ACHN (cell line): ENCODE measurements at regions not wholly inside any gene's neighbourhood (a gene's known extent, or its start where the extent isn't known, plus 50 kb on each side); places are given as distances from the start of the nearest gene placed in this dataset.

Source experiments
- DNase-seq: peaks from one replicate; pipeline ENCODE4 v3.0.0-alpha.2; 2015
- in situ Hi-C: cut with HindIII; loops from 2 replicates; pipeline ENCODE4 v1.10.0; 2017; ENCODE audit warnings: low sequenced_read_pairs, low pct_ligation_motif_present, low pct_unique_long_range_greater_than_20kb

DNA sequence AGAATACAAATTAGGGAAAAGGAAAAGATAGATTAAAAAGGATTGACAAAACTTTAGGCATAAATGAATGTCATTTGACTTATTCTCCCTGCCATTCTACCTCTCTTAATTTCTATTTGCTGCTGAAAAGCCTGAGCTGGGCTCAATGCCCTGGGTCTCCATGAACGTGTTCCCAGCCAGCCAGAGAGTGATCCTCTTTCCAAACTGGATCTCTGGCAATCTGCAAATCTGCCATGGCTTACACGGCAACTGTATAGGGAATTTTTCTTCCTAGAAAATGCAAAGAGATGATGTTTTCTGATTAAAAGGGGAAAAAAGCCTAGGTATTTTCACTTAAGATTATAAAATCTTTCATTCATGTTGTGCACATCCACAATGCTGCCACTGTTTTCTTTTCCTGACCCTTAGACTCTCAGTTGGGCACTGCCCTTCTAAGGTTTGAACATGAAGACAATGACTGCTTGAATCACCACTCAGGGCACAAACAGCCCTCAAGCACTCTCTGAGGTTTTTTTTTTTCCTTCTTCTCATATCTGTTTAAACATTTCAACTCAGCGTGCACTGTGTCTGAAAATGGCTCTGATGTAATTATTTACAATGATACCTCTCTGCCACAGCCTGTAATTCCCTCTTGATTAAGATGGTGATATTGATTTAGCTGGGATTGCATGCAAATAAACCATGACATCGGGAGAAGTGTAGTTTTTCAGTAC lies 60.3 kb downstream of the DACT1 start:
- in situ Hi-C loops: no loop called here
- no peak for DNase-seq

DNA sequence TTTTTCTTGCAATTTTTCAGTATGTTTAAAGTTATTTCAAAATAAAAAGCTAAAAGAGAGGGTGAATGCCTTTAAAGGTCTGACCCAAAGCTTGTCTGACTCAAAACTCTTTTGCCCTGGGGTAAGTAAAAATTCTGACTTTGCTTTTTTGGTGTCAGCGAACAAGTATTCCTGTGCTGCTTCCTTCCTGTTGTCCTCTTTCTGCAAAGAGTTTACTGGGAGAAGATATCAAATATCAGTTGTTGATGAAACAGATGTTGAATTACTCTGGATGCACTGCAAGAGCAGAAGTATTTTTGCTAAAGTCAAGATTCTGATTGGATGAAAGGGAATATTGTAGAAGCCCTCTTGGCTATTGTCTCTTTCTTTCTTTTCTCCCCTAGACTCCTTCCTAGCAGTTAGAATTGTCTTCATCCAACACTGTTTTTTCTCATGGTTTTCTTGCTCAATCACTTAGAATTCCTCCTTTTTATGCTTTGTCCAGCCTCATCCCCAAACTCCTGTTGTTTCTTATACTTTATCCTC lies 62.0 kb downstream of the DACT1 start:
- no peak for DNase-seq
- in situ Hi-C loops: no loop called here

DNA sequence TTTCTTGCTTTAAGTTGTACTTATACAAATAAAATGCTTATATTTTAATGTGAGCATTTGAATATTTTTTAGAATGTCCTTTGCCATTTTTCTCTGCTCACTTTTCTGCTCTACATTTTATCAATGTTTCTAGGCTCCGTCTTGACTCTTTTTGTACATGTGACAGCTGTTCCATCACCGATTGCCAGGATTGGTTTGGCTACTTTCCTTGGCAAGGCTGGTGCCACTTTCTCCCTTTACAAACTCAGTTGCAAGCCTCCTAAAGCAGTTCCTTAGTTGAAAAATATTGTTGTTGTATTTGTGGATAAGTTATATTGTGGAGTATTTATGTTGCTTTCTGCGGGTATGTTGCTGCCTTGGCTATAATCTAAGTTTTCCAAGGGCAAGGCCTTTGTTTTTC lies 63.4 kb downstream of the DACT1 start:
- in situ Hi-C loops: no loop called here

DNA sequence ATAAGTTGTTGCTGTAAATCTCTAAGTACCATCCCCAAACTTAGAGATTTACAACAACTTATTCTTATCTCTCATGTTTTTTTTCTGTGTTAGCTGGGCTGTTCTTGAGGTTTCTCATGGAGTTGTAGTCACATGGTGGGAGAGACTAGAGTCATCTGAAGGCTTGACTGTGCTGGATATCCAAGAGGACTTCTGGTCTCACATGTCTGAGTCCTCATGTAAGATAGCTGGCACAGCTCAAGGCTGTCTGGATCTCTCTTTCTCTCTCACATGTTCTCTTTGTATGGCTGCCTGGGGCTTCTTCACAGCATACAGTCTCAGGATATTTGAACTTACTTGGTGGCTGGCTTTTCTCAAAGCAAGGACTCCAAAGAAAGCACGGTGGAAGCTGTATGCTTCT lies 63.8 kb downstream of the DACT1 start:
- no peak for DNase-seq
- in situ Hi-C loops: no loop called here

More for the DNA sequence above, 63.4 kb downstream of the DACT1 start:
- DNase-seq: no peak

DNA sequence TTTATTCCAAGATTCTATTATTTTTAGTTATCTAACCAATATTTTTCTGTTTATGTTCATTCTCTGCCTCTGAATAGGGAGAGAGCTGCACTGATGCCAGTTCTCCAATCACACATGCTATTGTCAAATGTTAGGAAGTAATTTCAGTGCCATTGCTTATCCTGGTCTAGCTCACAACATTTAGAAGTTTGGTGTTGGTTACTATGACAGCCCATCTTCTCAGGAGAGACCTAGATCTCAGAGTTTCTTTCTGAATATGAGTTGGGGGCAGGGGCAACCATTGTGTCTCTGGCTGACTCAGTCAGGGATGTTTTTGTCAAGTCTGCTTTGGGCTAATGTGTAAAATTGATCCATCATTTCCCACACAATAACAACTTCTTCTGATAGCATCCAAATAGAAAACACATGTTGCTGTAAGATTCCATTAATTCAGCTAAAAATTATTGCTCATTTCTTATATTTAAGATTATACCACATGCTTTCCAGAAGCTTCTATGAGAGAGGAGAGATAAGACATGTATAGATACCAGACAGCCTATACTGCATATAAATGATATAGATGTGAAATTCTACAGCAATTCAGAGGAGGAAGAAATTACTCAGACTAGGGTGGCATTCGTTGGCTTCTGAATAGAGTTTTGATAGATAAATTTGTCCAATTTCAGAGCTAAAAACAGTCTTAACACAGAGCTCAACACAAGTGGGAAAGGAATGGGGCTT lies 64.8 kb downstream of the DACT1 start:
- in situ Hi-C loops: no loop called here
- no peak for DNase-seq

DNA sequence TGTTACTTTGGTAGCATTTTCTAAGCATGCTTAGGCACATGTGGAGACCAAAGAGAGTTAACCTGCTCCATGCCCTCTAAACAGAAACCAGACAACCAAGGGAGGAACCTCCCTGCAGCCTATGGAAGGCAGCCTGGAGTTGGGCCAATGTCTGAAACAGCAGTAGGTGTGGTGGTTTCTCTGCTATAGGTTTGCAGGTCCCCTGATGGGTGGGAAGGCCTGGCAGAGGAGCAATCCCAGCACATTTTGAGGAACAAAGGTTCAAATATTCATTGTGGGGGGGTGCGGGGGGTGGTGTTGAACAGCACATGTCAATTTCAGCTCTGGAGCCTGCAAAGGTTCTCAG lies 65.4 kb downstream of the DACT1 start:
- DNase-seq: no peak
- in situ Hi-C loops: no loop called here

DNA sequence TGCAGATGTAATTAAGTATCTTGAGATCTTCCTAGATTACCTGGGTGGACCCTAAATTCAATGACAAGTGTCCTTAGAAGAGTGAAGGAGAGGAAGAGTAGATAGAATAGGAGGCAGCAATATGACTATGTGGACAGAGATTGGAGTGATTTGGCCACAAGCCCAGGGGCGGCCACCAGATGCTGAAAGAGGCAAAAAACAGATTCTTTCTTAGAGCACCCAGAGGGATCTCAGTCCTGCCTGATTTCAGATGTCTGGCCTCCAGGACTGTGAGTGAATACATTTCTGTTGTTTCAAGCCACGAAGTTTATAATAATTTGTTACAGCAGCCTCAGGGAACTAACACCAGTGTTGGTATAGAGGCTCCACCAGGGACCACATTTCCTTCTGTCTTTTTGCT lies 67.3 kb downstream of the DACT1 start:
- no peak for DNase-seq

DNA sequence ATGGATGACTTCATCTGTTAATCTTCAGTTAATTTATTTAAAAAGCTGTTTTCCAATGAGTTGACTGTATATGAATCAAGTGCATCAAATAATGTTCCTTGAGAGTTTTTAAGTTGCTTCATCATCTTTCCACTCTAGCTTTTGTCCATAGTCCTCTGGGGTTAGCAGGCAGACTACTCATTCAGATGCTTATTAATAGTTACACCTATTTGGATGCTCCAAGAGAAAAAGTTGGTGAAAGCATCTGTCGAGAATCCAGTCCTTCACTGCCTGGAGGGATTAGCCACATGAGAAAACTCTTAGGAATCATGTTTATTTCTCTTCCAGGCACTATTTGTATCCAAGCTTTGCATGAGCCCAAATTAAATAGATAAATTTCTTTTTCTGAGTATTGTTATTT lies 70.2 kb downstream of the DACT1 start:
- no peak for DNase-seq

More for the DNA sequence above, 67.3 kb downstream of the DACT1 start:
- in situ Hi-C loops: no loop called here

DNA sequence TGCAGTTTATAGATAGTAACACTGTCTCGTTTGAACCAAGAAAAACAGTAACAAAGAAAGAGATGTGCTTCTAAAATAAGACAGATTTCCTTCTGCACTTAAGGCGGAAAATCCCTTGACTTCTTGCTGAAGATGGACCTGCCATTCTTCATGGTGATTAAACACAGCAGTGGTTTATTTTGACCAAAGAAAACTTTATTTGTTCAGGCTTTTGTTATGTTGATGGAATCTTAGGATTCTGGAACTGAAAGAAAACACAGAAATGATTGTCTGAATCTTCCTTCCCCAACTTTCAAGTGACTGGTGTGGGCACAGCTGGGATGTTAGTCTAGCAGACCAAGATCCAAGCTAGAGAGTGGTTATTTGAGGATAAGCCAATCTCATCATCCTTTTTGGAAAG lies 72.2 kb downstream of the DACT1 start:
- DNase-seq: no peak
- in situ Hi-C loops: no loop called here

More for the DNA sequence above, 70.2 kb downstream of the DACT1 start:
- in situ Hi-C loops: no loop called here

DNA sequence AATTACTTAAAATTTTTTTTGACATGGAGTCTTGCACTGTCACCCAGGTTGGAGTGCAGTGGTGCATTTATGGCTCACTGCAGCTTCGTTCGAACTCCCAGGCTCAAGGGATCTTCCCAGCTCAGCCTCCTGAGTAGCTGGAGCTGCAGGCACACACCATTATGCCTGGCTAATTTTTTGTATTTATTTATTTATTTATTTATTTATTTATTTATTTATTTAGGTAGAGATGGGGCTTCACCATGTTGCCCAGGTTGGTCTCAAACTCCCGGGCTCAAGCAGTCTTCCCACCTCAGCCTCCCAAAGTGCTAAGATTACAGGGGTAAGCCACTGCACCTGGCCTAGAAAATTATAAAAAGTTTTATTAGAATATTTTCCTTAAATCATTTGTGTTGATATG lies 73.6 kb downstream of the DACT1 start:
- in situ Hi-C loops: no loop called here

DNA sequence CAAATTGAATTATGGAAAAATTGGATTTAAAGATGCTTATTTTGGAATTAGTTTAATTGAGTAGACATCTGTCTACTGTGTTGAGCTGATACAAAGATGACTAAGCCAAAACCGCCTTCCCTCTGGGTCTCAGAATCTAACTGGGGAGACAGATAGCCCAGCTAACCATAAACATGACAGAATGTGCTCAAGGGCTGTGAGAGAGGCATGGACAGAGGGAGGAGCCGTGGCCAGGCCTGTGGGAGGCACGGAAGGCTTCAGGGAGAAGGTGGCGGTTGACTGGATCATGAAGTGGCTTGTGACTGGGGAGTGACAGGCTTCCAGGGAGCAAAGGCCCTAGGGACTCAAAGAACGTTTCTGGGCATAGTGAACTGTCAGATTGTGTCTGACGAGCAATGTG lies 74.6 kb downstream of the DACT1 start:
- DNase-seq: no peak
- in situ Hi-C loops: no loop called here

More for the DNA sequence above, 73.6 kb downstream of the DACT1 start:
- DNase-seq: no peak

DNA sequence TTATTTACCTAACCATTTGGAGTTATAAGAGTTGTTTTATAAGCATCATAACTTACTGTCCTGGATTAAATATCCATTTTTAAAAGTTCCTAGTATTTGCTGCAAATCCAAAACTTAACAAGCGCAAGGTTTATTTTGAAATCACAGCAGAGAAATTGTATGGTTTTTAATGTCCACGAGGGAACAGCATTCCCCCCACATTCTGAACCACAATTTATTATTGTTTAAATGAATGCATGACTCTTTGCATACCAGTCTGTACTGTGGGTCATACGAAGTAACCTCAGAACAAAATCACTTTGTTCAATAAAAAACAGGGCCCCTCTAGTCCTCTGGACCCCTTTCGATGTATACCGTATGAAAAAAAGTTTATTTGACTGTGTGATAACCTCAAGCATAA lies 75.9 kb downstream of the DACT1 start:
- no peak for DNase-seq
- in situ Hi-C loops: no loop called here

DNA sequence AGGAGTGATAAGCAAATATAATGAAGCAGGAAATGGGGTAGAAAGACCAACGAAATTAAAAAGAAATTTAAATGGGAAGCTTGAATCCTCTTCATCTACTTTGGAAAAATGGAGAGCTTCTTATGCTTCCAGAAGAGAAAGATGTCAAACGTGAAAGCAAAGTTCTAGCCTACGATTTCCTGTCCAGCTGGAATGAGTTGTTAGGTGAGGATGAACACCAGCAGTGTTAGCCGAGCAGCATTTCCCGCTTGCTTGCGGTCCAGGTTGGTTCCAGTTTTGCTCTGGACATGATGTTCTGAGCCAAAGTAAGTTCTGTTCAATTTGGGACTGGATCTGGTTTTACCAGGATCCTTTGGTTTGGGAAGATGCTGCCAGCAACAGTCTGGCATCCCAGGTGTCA lies 78.9 kb downstream of the DACT1 start:
- DNase-seq: no peak
- in situ Hi-C loops: no loop called here

DNA sequence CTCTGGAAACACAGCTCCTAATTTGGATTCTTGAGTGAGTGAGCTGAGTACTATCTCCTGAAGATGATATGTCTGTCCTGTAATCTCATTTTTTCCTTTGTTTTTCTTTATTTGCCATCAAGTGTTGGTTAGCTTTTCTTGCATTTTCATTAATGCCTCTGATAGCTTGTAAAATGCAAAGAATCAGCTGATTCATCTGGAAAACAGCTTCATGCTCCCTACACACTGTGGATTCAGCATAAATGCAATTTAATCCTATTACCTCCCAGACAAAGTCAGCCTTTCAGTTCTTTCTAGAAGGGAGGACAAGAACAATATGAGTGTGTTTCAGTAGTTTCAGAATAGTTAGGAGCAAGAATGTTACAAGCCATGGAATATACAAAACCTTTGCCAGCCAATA lies 79.4 kb downstream of the DACT1 start:
- DNase-seq: no peak
- in situ Hi-C loops: no loop called here

DNA sequence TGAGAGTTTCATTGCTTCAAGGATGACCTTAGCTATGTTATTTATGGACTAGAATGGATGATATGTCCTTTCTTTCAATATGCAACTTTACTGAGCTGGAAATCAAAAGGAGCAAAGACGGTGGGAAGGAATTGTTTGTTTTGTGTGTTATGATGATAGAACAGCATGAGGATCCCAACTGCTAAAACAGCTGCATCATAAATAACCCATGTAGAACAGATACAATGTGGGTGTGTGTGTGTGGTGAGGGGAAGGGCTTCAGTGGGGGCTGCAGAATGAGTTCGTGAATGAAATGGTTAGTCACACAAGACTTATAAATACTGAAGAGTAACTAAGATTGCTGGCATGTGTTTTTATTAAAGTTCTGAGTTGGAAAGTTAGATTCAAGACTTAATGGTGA lies 80.1 kb downstream of the DACT1 start:
- in situ Hi-C loops: no loop called here
- no peak for DNase-seq

DNA sequence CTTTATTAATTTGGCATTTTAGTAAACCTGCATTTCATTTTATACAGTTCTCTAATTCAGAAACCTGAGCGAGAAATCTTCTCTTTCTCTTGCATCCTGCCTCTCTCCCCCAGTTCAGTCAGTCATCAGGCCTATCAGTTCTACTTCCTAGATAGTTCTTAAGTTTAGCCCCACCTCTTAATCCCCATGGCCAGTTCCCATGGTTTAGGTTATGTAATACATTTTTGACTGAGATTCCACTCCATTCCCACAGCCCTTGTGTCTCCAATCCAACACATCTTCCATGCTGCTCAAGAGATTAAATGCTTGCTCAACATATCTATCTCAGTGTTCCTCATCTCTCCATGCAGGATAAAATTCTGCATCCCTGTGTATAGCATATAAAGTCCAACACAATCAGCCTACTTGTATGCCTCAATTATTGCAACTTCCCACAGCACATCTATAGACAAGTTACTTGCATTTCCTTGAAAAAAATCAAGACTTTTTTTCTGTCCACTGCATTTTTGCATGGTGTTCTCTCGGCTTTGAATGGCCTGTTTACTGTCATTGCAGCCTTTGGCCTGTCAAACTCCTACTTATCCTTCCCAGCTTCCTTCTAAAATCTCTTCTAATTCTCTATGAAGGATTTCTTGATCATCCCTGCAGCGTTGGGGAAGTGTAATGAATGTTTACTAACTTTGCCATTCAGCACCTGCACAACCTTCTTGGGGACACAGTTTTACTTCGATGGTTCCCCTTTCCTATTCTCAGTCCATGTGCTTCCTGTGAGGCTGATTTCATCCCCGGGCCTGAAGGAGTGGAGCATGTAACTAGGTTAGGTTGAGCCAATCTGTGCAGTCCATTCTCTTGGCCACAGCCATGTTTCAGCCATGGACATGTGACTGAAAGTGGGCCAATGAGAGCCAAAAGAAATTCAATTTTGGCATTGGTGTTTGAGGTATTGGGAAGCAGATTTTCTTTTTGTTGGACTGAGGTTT lies 80.8 kb downstream of the DACT1 start:
- in situ Hi-C loops: no loop called here

DNA sequence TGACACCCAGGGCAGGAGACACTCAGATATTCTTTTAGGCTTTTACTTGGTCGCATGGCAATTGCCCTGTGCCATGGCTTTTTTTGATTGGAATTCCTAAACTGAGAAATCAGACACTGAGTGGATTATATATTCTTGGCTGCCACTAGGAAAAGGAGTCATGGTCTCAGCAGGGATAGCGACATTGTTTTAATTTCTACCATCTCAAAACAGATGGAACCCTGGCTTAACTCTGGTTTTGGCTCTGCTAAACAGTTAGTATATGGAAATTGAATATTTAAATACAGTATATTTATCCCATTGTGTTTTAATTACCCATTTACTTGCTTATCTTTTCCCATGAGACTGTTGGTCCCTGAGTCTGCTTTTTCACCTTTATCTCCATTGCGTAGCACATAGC lies 84.0 kb downstream of the DACT1 start:
- no peak for DNase-seq
- in situ Hi-C loops: no loop called here

More for the DNA sequence above, 80.8 kb downstream of the DACT1 start:
- no peak for DNase-seq

DNA sequence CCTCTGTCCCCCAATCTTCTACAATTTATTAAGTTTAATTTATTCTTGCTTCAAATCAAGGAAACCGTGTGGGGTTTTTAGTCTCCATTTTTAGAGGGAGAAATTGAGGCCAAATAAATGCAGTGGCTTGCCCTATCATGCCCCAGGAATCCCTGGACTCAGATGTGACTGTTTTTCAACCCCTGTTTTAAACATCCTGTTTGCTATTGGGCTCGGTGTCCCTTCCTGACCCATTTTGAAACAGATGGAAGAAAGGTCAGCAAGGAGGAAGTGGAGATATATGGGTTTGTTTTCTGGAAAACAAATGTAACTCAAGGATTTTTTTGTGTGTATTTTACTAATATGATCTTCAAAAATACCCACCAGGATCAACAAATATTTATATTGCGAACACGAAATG lies 84.7 kb downstream of the DACT1 start:
- in situ Hi-C loops: no loop called here

DNA sequence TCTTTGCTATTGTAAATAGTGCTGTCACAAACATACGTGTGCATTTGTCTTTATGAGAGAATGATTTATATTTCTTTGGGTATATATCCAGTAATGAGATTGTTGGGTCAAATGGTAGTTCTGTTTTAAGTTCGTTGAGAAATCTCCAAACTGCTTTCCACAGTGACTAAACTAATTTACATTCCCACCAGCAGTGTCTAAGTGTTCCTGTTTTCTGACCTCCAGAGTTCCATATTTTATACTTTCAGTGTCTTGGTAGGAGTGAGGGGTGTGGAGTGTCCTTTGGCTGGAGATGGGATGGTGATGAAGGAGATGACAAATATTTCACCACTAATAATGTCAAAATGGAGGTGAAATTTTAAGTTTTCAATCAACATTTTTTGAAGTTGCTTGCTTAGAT lies 86.4 kb downstream of the DACT1 start:
- no peak for DNase-seq
- in situ Hi-C loops: no loop called here

More for the DNA sequence above, 84.7 kb downstream of the DACT1 start:
- no peak for DNase-seq
